PC-3 (cell line): ENCODE measurements at regions not wholly inside any gene's neighbourhood (a gene's known extent, or its start where the extent isn't known, plus 50 kb on each side); places are given as distances from the start of the nearest gene placed in this dataset.

Experiments used
- EZH2 ChIP-seq: fragments of 300-600 bp; sonication (generic); IDR thresholded peaks from one replicate; pipeline ENCODE4 v1.6.1; 2017; ENCODE audit warnings: antibody characterized with exemption, mild to moderate bottlenecking, low read length; ENCODE audit not compliant: unreplicated experiment
- EZH2phosphoT487 ChIP-seq: fragments of 300-600 bp; sonication (generic); IDR thresholded peaks from 2 replicates; pipeline ENCODE4 v1.6.1; 2018; ENCODE audit warnings: mild to moderate bottlenecking, antibody characterized with exemption, low read length, borderline replicate concordance
- TF ChIP-seq, protein P1 (sequence below): fragments of 300-600 bp; sonication (generic); conservative IDR thresholded peaks from 2 replicates; pipeline ENCODE4 v1.5.1; 2017; ENCODE audit warnings: antibody characterized with exemption, low read depth, mild to moderate bottlenecking, low read length

GRCh38 chr10:21161090-21161625 lies 264.0 kb upstream of the NEBL start:
- TF ChIP-seq, protein P1, sequence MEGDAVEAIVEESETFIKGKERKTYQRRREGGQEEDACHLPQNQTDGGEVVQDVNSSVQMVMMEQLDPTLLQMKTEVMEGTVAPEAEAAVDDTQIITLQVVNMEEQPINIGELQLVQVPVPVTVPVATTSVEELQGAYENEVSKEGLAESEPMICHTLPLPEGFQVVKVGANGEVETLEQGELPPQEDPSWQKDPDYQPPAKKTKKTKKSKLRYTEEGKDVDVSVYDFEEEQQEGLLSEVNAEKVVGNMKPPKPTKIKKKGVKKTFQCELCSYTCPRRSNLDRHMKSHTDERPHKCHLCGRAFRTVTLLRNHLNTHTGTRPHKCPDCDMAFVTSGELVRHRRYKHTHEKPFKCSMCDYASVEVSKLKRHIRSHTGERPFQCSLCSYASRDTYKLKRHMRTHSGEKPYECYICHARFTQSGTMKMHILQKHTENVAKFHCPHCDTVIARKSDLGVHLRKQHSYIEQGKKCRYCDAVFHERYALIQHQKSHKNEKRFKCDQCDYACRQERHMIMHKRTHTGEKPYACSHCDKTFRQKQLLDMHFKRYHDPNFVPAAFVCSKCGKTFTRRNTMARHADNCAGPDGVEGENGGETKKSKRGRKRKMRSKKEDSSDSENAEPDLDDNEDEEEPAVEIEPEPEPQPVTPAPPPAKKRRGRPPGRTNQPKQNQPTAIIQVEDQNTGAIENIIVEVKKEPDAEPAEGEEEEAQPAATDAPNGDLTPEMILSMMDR, result no peak
- no peak for TF ChIP-seq EZH2
- TF ChIP-seq EZH2phosphoT487, result no peak
